ENCODE measurements at regions not wholly inside any gene's neighbourhood (a gene's known extent, or its start where the extent isn't known, plus 50 kb on each side); places are given as distances from the start of the nearest gene placed in this dataset.
"Not testable (repeated sequence)": the region's sequence is repeated elsewhere in the genome, so short reads cannot be mapped to it uniquely, and the experiment has no call there.

DNA sequence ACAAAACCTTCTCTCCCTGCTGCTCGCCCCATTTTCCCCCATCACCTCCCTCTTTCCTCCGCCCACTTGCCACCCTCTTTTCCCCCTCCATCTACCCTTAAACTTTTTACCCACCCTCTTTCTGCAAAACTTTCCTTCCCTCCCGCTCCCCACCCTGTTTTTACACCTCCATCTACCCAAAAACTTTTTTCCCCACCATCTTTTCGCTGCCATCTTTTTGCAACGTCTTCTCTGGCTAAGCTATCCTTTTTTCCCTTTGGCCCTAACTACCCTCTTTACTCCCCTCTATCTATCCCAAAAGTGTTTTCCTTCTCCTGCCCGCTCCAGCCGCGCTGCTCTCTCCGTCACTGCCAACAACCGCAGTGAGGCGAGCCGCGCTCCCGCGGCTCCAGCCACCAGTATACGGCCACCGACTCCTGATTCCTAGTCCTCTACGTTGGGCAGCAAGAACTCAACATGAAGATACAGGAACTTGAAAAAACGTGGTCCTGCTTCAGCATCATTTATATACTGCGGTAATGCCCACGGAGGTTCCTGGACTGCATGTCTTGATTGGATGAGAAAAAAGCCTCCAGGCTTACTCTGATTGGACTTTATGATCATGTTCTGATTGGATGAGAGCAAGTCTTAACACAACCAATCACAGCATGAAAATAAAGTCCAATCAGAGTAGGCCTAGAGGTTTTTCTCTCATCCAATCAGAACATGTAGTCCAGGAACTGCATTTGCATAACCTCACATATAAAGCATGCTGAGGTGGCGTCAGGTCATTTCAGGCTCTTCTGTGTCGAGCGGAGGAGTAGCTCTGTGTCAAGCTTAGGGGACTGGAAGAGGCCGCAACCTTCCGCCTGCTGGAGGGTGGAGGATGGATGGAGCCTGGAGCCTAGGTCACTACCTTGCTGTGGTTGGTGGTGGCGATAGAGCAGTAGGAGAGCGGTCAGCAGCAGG is 79.9 kb upstream of the KCNJ18 start:
- H3K27ac Mint-ChIP-seq; H3K4me1 Mint-ChIP-seq (ENCODE audit: low read depth); ATAC-seq; CTCF ChIA-PET; H3K4me3 Mint-ChIP-seq; H3K9me3 Mint-ChIP-seq (ENCODE audit: insufficient read depth); DNase-seq; H3K36me3 Mint-ChIP-seq (ENCODE audit: low read depth); POLR2A ChIA-PET; H3K27me3 Mint-ChIP-seq (ENCODE audit: low read depth): not testable (repeated sequence)

DNA sequence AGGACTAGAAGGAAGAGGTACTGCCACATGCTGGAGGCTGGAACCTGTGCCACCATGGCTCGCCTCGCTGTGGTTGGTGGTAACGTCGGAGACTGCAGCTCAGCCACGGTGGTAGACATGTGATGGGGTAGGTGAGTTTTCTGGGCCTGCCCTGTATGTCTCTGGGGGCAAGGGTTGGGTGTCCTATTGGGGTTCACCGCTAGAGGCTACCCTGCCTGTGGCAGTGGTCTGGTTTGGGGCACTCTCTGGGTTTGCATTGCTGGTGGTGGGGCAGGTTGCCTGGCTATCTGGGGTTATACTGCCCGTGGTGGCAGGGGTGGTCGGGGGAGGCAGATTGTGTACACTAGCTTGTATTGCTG is 79.3 kb upstream of the KCNJ18 start:
- ChIA-PET CTCF (no interaction called here), POLR2A (no interaction called here)
- H3K36me3 Mint-ChIP-seq (ENCODE audit: low read depth), result no peaks in the 10 kb centered on the region
- no peaks in the 10 kb centered on the region for H3K4me1 Mint-ChIP-seq (ENCODE audit: low read depth)
- no peaks in the 10 kb centered on the region for H3K9me3 Mint-ChIP-seq (ENCODE audit: insufficient read depth)
- DNase-seq, result no peak
- no peak overlapping the region for H3K27ac Mint-ChIP-seq
- no peak for ATAC-seq
- peaks cover 3% of the 10 kb centered on the region for H3K27me3 Mint-ChIP-seq (ENCODE audit: low read depth)
- no peak overlapping the region for H3K4me3 Mint-ChIP-seq

DNA sequence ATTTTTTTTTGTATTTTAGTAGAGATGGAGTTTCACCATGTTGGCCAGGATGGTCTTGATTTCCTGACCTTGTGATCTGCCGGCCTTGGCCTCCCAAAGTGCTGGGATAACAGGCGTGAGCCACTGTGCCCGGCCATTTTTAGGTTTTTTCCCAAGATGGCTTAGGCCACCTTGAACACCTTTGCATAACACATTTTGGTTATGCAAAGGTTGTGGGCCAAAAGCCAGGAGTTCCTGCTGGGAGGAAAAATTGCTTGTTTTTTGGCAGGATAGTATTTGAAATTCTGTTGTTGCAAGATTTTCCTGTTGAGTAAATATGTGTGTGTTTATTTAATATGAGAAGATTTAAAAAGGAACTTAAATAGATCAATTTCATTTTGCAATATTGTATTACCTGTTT is 65.3 kb upstream of the KCNJ18 start:
- H3K4me3 Mint-ChIP-seq; POLR2A ChIA-PET; ATAC-seq; H3K4me1 Mint-ChIP-seq (ENCODE audit: low read depth); H3K36me3 Mint-ChIP-seq (ENCODE audit: low read depth); H3K27ac Mint-ChIP-seq; H3K27me3 Mint-ChIP-seq (ENCODE audit: low read depth); DNase-seq; H3K9me3 Mint-ChIP-seq (ENCODE audit: insufficient read depth); CTCF ChIA-PET: not testable (repeated sequence)
